WTC11 (cell line): ENCODE measurements at regions not wholly inside any gene's neighbourhood (a gene's known extent, or its start where the extent isn't known, plus 50 kb on each side); places are given as distances from the start of the nearest gene placed in this dataset.
"Not testable (repeated sequence)": the region's sequence is repeated elsewhere in the genome, so short reads cannot be mapped to it uniquely, and the experiment has no call there.

Source experiments
- ATAC-seq: fragments of 200-7000 bp; cut with Tn5 transposase; 2 replicates; pipeline ENCODE4 v1.10.0; 2021; ENCODE audit warnings: mild to moderate bottlenecking, moderate library complexity
- CTCF ChIA-PET: fragments of 300-600 bp; sonication (Branson Sonifier 250); formaldehyde crosslinking; loops from one replicate; lab custom pipeline; 2021; ENCODE audit warnings: antibody characterized with exemption; lab: Charles Lee
- POLR2A ChIA-PET: fragments of 350-600 bp; sonication (Branson Sonifier 250); formaldehyde crosslinking; loops from one replicate; lab custom pipeline; 2021; ENCODE audit warnings: antibody characterized with exemption; lab: Charles Lee
- DNase-seq: peaks from one replicate; pipeline ENCODE4 v3.0.0; 2021; ENCODE audit warnings: low spot score
- H3K27ac Mint-ChIP-seq: 2 replicates; pipeline ENCODE4 v1.8.0; 2021; ENCODE audit warnings: mixed read lengths
- H3K27me3 Mint-ChIP-seq: 2 replicates; pipeline ENCODE4 v1.8.0; 2021; ENCODE audit warnings: low read depth, mild to moderate bottlenecking, moderate library complexity, mixed read lengths
- H3K36me3 Mint-ChIP-seq: 2 replicates; pipeline ENCODE4 v1.8.0; 2021; ENCODE audit warnings: mixed read lengths
- H3K4me1 Mint-ChIP-seq: 2 replicates; pipeline ENCODE4 v1.8.0; 2022; ENCODE audit warnings: mixed read lengths
- H3K4me3 Mint-ChIP-seq: 2 replicates; pipeline ENCODE4 v1.8.0; 2021; ENCODE audit warnings: mild to moderate bottlenecking, moderate library complexity, mixed read lengths
- H3K9me3 Mint-ChIP-seq: 2 replicates; pipeline ENCODE4 v1.8.0; 2021; ENCODE audit warnings: mixed read lengths
- ATF1 ChIP-seq: sonication (generic); formaldehyde crosslinking; IDR thresholded peaks from 2 replicates; pipeline ENCODE4 v1.8.1; 2023; ENCODE audit warnings: mild to moderate bottlenecking, moderate library complexity, missing genetic modification reagents
- EMX1 ChIP-seq: fragments of 250-450 bp; sonication (Bioruptor Pico); IDR thresholded peaks from 2 replicates; pipeline ENCODE4 v1.8.0; 2021; ENCODE audit warnings: mild to moderate bottlenecking
- FOXK1 ChIP-seq: sonication (generic); formaldehyde crosslinking; IDR thresholded peaks from 2 replicates; pipeline ENCODE4 v1.8.0; 2022; ENCODE audit warnings: mild to moderate bottlenecking, moderate library complexity, missing genetic modification reagents
- FOXP1 ChIP-seq: sonication (generic); formaldehyde crosslinking; IDR thresholded peaks from 2 replicates; pipeline ENCODE4 v1.8.0; 2022; ENCODE audit warnings: missing genetic modification reagents, mild to moderate bottlenecking, moderate library complexity, borderline replicate concordance
- JAZF1 ChIP-seq: fragments of 250-450 bp; sonication (Bioruptor Pico); IDR thresholded peaks from 2 replicates; pipeline ENCODE4 v1.9.0; 2021; ENCODE audit warnings: moderate library complexity, mild to moderate bottlenecking, inconsistent platforms
- JUN ChIP-seq: sonication (generic); formaldehyde crosslinking; IDR thresholded peaks from 2 replicates; pipeline ENCODE4 v1.8.0; 2023; ENCODE audit warnings: mild to moderate bottlenecking, missing genetic modification reagents
- NFATC4 ChIP-seq: fragments of 250-450 bp; sonication (Bioruptor Pico); IDR thresholded peaks from 2 replicates; pipeline ENCODE4 v1.9.0; 2021; ENCODE audit warnings: mild to moderate bottlenecking
- PRRX2 ChIP-seq: fragments of 250-450 bp; sonication (Bioruptor Pico); IDR thresholded peaks from 2 replicates; pipeline ENCODE4 v1.8.0; 2021; ENCODE audit warnings: mild to moderate bottlenecking
- SP1 ChIP-seq: sonication (generic); formaldehyde crosslinking; conservative IDR thresholded peaks from 2 replicates; pipeline ENCODE4 v1.8.1; 2022; ENCODE audit warnings: missing genetic modification reagents
- TEAD4 ChIP-seq: sonication (generic); formaldehyde crosslinking; IDR thresholded peaks from 2 replicates; pipeline ENCODE4 v1.8.0; 2022; ENCODE audit warnings: mild to moderate bottlenecking, missing genetic modification reagents
- ZBTB21 ChIP-seq: sonication (generic); formaldehyde crosslinking; IDR thresholded peaks from 2 replicates; pipeline ENCODE4 v1.8.1; 2023; ENCODE audit warnings: mild to moderate bottlenecking, missing genetic modification reagents, borderline replicate concordance
- ZMAT4 ChIP-seq: fragments of 250-450 bp; sonication (Bioruptor Pico); IDR thresholded peaks from 2 replicates; pipeline ENCODE4 v1.9.0; 2021; ENCODE audit warnings: mild to moderate bottlenecking
- ZNF232 ChIP-seq: sonication (generic); formaldehyde crosslinking; IDR thresholded peaks from 2 replicates; pipeline ENCODE4 v1.8.0; 2022; ENCODE audit warnings: mild to moderate bottlenecking, missing genetic modification reagents
- TF ChIP-seq, protein P1 (sequence below): fragments of 250-450 bp; sonication (Bioruptor Pico); IDR thresholded peaks from 2 replicates; pipeline ENCODE4 v1.9.0; 2021; ENCODE audit warnings: moderate library complexity, mild to moderate bottlenecking, inconsistent platforms, borderline replicate concordance
- TF ChIP-seq, protein P2 (sequence below): sonication (generic); formaldehyde crosslinking; IDR thresholded peaks from 2 replicates; pipeline ENCODE4 v1.8.0; 2022; ENCODE audit warnings: mild to moderate bottlenecking, missing genetic modification reagents
- TF ChIP-seq, protein P3 (sequence below): sonication (generic); formaldehyde crosslinking; IDR thresholded peaks from 2 replicates; pipeline ENCODE4 v1.8.0; 2022; ENCODE audit warnings: missing genetic modification reagents

DNA sequence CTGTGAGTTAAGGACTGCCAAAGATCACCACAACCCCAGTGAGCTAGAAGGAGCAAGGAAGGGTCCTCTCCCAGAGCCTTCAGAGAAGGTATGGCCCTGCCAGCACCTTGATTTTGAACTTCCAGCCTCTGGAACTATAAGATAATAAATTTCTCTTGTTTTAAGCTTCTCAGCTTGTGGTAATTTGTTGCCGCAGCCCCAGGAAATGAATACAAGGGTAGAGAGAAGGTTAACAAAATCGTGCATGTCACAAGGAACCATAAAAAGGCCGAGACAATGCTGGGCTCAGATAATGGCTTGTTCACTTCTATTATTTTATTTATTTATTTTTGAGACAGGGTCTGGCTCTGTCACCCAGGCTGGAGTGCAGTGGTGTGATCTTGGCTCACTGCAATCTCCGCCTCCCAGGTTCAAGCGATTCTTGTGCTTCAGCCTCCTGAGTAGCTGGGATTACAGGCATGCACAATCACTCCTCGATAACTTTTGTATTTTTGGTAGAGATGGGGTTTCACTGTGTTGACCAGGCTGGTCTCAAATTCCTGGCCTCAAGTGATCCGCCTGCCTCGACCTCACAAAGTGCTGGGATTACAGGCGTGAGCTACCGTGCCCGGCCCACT is 71.5 kb downstream of the WSB1 start:
- H3K36me3 Mint-ChIP-seq, H3K27ac Mint-ChIP-seq, ATAC-seq, DNase-seq, H3K9me3 Mint-ChIP-seq, H3K27me3 Mint-ChIP-seq, POLR2A ChIA-PET, H3K4me3 Mint-ChIP-seq: not testable (repeated sequence)
- H3K4me1 Mint-ChIP-seq: peaks cover 16% of the 10 kb centered on the region
- CTCF ChIA-PET: interaction anchor here (1.3 to 3.8 kb wide), 3 partner anchors 11 to 286 kb away, joined by 4 to 18 read pairs (median 11); no protein-coding TSS in a partner anchor

GRCh38 chr17:27366437-27366836 is 72.5 kb downstream of the WSB1 start:
- DNase-seq (no peak), ATAC-seq (no peak)
- TF ChIP-seq, protein P1, sequence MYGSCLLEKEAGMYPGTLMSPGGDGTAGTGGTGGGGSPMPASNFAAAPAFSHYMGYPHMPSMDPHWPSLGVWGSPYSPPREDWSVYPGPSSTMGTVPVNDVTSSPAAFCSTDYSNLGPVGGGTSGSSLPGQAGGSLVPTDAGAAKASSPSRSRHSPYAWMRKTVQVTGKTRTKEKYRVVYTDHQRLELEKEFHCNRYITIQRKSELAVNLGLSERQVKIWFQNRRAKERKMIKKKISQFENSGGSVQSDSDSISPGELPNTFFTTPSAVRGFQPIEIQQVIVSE (CRISPR knock-in tag): no peak
- TF ChIP-seq JAZF1 (CRISPR knock-in tag) (no peak), PRRX2 (CRISPR knock-in tag) (no peak), FOXK1 (CRISPR knock-in tag) (no peak), TEAD4 (no peak), ZMAT4 (no peak), SP1 (CRISPR knock-in tag) (no peak), ZBTB21 (CRISPR knock-in tag) (no peak), JUN (CRISPR knock-in tag) (no peak), ZNF232 (no peak), NFATC4 (CRISPR knock-in tag) (no peak), FOXP1 (CRISPR knock-in tag) (no peak), EMX1 (CRISPR knock-in tag) (no peak)
- TF ChIP-seq, protein P2, sequence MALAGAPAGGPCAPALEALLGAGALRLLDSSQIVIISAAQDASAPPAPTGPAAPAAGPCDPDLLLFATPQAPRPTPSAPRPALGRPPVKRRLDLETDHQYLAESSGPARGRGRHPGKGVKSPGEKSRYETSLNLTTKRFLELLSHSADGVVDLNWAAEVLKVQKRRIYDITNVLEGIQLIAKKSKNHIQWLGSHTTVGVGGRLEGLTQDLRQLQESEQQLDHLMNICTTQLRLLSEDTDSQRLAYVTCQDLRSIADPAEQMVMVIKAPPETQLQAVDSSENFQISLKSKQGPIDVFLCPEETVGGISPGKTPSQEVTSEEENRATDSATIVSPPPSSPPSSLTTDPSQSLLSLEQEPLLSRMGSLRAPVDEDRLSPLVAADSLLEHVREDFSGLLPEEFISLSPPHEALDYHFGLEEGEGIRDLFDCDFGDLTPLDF (CRISPR knock-in tag): no peak
- no peak overlapping the region for H3K4me3 Mint-ChIP-seq
- no peak overlapping the region for H3K27ac Mint-ChIP-seq
- ChIA-PET CTCF (interaction anchor here (1.2 to 3.8 kb wide), 5 partner anchors 12 to 285 kb away, joined by 4 to 18 read pairs (median 6); no protein-coding TSS in a partner anchor), POLR2A (no interaction called here)
- peaks cover 16% of the 10 kb centered on the region for H3K9me3 Mint-ChIP-seq
- H3K4me1 Mint-ChIP-seq: peaks cover 16% of the 10 kb centered on the region
- no peaks in the 10 kb centered on the region for H3K27me3 Mint-ChIP-seq
- H3K36me3 Mint-ChIP-seq: peaks cover 7% of the 10 kb centered on the region

DNA sequence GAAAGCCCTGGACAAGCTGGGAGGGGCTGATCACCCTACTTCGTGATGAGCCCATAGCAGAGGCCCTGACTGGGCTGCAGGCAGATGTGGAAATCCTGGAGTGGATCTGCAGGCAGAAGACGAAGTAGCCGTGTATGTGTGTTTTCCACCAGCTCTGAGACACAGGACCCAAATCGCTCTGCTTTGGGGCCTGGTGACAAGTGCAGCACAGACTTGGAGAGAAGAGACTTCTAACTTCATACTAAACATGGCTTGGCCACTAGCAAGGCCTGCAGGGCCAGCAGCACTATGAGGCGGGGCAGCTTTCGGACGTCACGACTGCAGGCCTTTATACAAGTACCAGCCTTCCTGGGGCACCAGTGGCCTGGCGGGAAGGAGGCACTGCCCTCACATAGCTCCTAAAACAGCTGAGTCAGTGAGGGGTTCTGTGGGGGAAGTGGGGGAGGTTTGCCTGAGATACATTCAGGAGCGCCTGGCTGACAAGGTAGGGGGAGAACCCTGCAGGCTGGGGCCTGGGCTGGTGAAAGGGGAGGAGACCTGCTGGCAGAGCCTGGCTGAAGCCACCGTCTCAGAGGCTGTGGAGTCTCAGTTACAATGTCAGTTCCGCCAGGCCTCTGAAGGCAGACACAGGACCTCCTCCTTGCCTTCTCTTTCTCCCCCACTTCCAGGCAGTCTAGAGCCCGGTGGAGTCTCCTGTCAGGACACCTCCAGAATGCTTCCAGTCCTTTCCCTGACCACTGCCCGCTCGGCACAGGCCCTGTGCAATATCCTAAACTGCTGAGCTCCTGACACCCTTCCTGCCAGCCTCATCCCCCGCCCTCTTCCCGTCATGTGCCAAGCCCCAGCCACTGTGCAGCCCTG is 73.4 kb downstream of the WSB1 start:
- H3K36me3 Mint-ChIP-seq: peaks cover 13% of the 10 kb centered on the region
- no peak for DNase-seq
- CTCF ChIA-PET: interaction anchor here (0.9 to 3.8 kb wide), 6 partner anchors 12 to 236 kb away, joined by 3 to 18 read pairs (median 6); no protein-coding TSS in a partner anchor
- no peak for TF ChIP-seq ATF1 (CRISPR knock-in tag)
- TF ChIP-seq, protein P3, sequence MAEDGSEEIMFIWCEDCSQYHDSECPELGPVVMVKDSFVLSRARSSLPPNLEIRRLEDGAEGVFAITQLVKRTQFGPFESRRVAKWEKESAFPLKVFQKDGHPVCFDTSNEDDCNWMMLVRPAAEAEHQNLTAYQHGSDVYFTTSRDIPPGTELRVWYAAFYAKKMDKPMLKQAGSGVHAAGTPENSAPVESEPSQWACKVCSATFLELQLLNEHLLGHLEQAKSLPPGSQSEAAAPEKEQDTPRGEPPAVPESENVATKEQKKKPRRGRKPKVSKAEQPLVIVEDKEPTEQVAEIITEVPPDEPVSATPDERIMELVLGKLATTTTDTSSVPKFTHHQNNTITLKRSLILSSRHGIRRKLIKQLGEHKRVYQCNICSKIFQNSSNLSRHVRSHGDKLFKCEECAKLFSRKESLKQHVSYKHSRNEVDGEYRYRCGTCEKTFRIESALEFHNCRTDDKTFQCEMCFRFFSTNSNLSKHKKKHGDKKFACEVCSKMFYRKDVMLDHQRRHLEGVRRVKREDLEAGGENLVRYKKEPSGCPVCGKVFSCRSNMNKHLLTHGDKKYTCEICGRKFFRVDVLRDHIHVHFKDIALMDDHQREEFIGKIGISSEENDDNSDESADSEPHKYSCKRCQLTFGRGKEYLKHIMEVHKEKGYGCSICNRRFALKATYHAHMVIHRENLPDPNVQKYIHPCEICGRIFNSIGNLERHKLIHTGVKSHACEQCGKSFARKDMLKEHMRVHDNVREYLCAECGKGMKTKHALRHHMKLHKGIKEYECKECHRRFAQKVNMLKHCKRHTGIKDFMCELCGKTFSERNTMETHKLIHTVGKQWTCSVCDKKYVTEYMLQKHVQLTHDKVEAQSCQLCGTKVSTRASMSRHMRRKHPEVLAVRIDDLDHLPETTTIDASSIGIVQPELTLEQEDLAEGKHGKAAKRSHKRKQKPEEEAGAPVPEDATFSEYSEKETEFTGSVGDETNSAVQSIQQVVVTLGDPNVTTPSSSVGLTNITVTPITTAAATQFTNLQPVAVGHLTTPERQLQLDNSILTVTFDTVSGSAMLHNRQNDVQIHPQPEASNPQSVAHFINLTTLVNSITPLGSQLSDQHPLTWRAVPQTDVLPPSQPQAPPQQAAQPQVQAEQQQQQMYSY (CRISPR knock-in tag): peak; percentile 66; the same call in 1 of the 2 replicates
- TF ChIP-seq, all 79 proteins: peak for 1
- peaks cover 16% of the 10 kb centered on the region for H3K4me1 Mint-ChIP-seq
- H3K4me3 Mint-ChIP-seq: no peak overlapping the region
- peaks cover 23% of the 10 kb centered on the region for H3K9me3 Mint-ChIP-seq
- no peaks in the 10 kb centered on the region for H3K27me3 Mint-ChIP-seq
- POLR2A ChIA-PET: no interaction called here
- no peak overlapping the region; the same call in 1 of the 2 replicates for H3K27ac Mint-ChIP-seq
- ATAC-seq: peak; percentile 77
